SKM-1 treated with dmso at 0.1 percent for 144 hours (cell line): ENCODE measurements at regions not wholly inside any gene's neighbourhood (a gene's known extent, or its start where the extent isn't known, plus 50 kb on each side); places are given as distances from the start of the nearest gene placed in this dataset.

Source experiments
- DNase-seq: peaks from one replicate; lab custom pipeline; 2025; ENCODE audit not compliant: unreplicated experiment; lab: John Stamatoyannopoulos, UW

DNA sequence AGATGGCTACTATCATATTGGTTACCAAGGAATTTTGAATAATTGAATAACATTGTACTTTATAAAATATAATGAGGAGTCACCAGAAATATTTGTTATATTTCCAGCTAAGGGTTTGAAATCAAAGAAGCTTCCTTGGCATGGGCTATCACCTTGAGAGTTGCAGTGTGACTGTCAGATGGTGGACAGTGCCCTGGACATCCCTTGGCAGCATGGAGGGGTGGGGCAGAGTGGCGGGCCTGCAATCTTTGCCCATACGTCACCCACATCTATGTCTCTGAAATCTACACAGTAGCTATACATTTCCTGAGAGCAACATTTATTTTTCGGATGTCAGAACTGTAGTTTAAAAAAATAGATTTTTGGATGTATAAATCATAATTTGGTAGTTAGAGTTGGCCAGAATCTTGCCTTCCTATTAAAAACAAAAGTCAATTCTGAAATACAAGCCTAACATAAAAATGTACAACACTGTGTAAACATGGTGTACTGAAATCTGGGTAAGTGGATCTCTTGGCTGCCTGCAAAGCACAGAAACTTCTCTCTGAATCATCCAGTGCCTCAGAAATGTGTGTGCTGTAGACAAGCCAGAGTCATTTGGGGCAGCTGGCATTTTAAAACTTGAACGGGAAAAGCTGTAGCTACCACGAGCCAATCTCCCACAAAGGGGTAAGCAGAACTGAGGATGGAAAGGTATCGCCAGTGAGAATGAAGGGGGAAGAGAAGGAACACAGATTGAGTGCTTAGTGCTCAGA is 124.2 kb upstream of the ARHGAP28 start:
- DNase-seq, result no peak

DNA sequence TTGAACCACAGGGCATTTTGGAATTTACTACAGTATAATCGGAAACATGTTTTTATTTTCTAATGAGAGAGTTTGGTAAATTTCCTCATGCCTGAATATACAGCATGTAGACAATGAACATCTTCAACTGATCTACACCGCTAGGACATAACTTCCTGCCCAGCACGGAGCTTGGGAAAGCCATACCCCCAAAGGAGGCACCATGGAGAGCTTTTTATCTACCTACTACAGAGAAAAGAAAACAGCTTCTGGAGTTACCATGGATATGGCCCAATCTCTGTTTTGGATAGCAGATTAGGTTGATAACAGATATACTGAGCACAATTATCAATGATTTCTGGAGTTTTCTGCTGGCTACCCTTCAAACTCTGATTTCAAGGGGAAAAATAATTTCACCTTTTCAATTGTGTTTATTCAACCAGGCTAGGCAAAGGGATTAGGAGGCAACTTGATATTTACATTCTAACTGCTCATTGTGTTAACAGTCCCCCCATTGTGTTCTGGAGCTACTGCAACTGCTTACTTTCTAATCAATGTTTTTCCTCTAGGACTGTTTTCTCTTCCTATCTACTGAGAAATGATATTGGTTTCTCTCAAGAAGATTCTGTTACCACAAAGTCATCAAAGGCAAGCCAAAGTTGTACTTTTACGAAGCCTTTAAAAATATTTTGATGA is 123.0 kb upstream of the ARHGAP28 start:
- no peak for DNase-seq

DNA sequence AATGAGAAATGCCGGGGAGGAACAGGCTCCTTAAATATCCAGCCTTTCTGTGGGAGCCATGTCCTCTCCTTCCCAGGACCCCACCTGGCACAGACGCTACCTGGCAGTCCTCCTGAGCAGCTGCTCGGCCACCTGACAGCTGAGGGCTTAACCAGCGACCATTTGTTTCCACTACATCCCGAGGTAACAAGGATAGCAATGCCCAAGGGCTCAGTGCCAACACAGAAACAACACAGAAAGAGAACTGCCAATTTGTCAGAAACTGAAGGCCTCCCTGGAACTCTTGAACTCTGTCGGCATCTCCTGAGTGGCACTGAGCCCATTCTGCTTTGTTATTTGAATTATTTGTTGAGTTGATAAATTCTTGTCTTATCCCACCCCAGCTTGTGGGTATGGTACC is 122.2 kb upstream of the ARHGAP28 start:
- DNase-seq, result no peak

DNA sequence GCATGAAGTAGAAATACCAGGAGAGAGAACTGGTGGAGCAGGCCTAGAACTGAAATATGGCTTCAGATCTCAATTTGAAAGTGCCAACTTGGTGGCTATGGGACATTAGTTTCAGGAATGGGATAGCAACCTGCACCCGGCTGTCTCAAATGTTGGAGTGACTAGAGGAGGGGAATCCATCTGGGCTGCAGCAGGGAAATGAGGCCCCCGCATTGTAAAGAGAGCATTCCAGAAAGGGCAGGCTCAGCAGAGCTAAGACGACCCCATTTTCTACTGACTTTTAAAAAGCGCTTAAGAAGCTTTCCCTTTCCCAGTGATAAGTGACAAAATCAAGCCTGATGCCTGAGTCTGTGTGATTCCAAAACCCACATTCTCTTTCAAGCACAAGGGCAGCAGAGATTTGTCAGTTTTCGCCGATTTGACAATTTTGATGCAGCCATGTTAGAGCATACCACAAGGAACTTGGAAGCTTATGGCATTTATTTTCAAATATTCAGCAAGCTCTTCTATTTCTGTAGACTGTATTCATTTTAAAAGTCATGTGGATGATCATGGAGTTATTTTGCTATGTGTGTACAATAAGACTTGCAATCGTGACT is 119.8 kb upstream of the ARHGAP28 start:
- no peak for DNase-seq

DNA sequence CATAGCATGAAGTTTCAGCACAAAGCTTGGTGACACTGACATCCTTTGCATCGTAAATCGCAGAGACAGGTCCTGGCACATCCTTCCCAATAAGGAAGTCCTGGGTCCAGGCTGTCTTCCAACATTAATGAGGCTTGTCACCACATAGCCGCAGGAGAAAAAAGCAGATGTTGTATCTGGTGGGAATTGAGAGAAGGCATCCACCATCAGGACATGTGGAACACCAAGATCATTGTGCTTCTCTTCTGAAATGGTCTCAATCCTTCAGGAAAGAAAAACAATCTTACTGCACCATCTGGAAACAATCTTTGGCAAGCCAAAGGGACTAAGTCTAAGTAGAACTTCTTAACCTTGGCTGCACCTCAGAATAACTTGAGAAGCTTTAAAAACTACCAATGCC is 119.0 kb upstream of the ARHGAP28 start:
- DNase-seq, result no peak

DNA sequence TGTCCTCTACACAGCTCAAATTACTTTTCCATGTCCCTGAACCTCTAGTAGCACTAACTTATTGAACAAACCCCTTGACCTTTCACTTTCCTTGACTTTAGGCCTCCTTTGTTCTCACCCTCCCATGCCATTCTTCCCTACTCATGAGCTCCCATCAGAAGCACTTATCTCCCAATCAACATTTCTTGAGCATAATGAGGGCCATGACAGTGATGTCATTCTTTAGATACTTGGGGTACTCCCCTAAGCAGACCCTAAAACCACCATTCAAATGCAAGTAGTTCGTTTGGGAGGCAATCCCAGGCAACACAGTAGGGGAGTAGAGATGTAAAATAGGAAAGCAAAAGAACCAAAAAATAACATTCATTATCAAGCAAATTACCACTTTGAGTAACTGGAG is 115.9 kb upstream of the ARHGAP28 start:
- no peak for DNase-seq

DNA sequence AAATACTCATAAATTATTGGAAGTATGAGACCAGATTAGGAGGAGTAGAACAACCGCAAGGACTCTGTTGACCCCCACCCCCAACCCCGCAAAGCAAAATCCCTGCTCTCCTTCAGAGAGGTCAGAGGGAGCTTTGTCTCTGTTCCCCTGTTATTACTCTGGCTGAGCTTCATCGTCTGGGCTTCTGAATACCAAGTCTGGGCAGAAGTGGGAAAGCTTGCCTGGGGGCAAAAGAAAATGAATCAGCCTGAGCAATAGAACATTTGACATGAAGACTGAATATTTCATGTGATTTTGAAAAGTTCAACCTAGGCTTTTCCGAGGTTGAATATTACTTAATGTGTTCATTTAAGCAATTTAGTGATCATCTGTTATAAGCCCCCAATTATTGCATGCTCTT is 114.6 kb upstream of the ARHGAP28 start:
- no peak for DNase-seq

DNA sequence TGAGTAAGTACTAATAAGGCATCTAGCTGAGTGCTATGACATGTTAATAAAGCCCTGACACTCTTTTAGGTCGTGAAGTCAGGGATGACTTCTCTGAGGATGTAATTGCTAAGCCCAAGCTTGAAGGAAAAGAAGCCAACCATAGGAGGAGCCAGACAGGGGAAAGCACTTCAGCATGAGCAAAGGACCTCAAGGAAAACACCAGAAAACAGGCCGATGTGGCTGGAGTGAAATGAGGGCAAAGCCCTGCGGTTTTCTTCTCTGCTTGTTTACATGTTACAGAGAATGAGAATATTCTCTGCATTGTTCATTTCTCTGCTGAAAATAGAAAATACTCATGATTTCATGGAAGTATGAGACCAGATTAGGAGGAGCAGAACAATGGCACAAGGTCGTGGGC is 112.5 kb upstream of the ARHGAP28 start:
- DNase-seq, result no peak

DNA sequence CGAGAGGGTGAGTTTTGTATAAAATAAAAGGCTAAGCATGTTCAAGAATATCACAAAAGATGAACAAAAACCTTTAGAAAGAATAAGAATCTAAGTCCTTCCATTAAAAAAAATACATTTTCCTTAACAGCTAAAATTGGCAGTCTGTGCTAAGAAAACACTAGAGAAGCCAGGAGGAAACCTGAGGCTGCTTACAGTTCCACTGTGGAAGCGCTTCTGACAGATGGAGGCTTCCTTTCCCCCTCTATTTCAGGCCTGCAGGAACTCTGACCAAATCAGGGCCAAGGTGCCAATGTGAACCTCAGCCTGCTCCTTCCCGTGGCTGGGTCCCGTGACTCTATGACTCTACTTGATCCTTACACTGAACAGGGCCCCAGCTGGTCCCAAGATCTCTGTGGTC is 108.1 kb upstream of the ARHGAP28 start:
- DNase-seq, result no peak

DNA sequence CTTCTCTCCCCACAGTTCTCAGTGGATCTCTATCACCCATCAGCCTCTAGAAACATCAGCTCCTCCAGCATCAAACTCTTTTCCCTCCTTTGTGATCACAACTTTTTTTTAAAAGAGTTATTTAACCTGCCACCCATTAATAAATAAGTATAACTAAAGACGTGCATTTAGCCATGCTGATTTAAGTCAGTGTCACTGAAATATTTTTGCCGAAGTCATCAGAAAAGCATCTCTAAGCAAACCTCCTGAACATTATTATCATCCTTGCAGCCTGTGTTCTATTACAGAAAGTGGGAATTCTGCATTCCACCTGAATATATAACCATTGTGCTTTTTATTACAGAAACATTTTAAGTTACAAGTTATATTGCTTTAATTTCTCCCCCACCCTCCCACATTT is 106.2 kb upstream of the ARHGAP28 start:
- DNase-seq, result no peak

DNA sequence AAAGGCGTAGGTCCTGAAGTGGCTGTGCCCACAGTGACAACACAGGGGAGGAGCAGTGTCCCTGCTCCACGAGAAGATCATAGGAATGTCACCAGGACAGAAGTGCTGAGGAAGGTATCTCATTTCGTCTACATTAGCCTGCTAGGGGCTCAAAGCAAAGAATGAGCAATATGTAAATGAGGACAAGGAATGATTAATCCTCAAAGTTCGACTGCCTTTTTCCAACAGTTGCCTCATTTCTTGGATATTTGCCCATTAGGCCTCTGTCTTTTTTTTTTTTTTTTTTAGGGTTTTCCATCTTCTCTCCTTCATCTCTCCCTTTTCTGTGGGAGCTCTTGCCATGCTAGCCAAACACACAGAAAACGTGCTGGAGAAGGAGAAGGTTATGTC is 105.2 kb upstream of the ARHGAP28 start:
- DNase-seq, result no peak

DNA sequence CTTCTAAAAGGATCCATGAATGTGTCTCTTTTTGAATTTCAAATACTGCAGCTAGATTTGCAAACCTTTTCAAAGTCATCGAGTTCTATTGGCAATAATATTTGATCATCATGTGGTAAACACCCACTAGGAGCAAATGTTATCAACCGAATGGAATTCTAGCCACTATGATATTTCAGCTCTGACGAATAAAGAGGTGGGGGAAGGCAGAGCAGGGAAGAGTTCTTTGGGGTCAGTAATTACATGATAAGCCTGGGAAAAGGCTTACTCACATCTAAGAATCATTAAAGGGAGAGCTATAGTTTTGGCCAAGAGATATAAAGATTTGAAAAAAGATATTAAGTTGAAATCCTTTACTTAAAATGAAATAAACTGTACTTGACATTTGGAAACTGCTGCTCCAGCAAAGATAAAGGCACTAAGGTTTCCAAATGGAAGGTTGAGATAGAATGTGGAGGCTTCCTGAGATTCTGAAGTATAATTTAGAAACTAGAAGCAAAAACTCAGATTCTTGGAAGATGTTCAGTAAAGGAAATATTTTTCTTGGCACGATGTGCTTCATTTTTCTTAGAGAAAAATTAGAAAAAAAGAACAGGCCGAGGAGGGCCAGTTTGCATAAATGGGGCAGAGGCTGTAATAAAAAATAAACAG is 104.7 kb upstream of the ARHGAP28 start:
- DNase-seq, result no peak

DNA sequence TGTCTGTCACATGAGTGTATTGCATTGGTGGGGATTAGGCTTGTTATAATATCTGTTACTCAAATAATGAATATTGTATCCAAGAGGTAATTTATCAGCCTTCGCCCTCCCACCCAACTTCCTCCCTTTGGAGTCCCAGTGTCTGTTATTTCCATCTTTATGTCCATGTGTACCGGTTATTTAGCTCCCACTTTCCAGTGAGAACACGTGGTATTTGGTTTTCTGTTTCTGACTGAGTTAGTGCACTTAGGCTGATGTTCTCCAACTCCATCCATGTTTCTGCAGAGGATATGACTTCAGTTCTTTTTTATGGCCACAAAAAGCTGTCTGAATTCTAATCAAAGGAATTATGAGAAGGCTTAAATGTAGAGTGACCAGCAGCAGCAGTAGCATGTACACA is 104.0 kb upstream of the ARHGAP28 start:
- DNase-seq, result no peak

DNA sequence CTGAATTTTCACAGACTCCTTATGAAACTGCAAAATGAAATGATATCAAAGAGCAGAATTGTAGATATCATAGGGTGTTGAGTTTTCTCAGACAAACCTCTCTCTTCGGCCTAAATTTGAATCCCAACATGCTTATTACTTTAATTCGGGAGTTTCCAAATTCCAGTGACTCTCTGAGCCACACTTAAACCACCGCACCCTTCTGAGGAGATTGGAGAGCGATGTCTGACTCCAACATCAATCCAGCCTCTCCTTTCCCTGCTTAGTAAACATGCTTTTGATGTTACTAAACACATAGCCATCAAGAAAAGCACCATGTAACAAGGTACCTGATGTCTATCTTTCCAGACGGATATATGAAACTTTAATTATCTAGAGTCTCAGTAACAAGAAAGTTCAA is 103.1 kb upstream of the ARHGAP28 start:
- no peak for DNase-seq

DNA sequence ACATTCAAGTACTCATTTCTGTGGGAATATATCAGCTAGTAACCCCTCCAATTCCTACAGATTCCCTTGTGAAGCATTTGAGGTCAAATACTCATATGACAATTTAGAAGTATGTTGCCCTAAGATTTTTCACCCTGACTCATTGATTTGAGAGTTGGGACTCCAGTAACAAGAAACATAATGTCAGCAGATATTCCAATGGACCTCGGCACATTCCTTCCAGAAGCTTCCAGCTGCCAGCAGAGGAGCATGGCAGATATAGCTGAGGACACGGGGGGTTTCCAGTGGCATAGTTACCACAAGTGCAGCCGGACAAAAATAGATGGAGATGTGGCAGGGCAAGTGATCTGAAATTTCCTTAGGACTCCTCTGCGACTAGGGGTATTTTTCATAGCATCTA is 101.9 kb upstream of the ARHGAP28 start:
- DNase-seq, result no peak

DNA sequence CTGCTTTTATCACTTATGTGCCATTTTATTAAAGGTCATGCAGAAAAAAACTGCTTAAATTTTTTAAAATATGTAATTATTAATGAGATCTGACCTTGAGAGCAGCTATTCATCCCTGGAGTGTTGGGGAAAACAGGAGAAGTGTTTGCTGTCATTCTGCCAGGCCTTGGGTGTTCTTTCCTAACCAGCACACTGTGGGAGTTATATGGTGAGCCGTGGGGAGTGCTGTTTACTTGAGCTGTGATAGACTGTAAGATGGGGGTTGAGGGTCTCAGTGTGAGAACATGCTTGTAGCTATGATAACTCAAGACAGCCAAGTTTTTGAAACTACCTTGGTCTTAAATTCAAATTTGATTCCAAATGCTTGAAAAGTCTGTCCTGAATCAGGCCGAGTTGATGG is 101.3 kb upstream of the ARHGAP28 start:
- no peak for DNase-seq

DNA sequence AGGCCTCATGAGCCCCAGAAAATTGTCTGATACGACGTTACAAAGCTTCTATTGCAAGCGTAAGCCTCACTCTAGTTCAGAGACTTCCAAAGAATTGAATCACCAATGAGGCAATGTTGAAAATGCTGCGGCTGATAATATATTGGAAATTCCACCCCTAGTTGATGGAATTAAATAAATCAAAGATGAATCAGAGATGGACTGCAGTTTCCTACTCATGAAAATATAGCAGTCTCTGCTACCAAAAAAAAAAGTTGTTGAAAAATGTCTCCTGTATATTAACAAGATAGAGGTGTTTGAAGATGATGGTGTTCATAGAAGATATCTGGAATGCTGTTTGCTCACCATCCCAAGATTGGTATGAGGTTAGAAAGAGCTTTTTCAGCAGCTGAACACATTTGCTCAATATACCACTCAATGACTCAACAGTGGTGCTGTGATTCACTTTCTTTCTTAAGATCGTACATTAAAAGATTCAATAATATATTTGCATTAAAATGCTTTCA is 99.8 kb upstream of the ARHGAP28 start:
- no peak for DNase-seq

DNA sequence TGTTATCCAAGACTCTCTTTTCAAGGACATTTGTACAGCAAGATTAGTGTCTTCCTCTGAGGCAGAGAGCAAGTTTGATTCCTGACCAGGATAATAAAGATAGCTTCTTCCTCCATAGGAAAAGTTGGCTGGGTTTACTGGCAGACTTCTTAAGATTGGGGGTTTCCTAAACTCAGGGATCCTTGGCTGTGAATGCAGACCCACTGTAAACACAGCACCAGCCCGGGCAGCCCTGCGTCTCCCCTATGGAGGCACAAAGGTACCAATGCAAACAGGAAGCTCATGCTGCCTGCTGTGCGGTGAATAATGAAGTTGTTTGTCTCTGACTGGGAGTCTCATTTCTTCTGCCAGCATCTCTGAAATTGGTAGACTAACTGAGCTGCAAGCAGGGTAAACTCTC is 96.2 kb upstream of the ARHGAP28 start:
- no peak for DNase-seq

DNA sequence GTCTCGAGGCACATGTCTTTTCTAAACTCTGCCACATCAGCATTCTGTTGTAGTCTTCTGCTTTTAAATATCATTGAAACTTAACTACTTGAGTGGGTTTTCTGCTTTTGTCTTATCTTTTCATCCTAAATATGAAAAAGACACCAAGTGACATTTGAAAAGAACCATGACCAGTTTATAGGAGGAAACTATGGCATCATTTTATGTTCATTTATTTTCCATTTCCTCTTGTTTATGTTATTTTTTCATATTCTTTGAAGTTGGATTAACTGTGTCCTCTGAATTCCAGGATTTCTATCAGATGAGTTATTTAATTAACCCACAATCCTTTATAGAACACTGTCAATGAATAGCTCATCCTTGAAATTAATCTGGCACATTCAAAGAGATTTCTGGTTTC is 93.4 kb upstream of the ARHGAP28 start:
- DNase-seq, result no peak

DNA sequence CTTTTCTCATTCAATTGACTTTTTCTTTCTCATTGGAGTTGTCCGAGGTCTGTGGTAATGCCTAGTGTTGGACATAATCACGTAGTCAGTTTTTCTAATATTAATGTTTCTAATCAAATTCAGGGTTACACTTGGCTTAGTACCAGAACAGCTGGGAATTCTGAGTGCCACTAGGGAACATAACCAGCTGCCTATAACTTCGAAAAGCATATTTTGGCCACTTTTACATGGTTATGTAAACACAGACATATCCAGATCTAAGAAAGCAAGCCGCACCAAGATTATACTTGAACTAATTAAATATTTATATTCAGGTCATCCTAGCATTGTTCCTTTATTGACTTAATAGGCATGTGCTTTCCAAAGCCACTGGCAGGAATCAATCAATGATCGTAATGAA is 91.1 kb upstream of the ARHGAP28 start:
- no peak for DNase-seq

DNA sequence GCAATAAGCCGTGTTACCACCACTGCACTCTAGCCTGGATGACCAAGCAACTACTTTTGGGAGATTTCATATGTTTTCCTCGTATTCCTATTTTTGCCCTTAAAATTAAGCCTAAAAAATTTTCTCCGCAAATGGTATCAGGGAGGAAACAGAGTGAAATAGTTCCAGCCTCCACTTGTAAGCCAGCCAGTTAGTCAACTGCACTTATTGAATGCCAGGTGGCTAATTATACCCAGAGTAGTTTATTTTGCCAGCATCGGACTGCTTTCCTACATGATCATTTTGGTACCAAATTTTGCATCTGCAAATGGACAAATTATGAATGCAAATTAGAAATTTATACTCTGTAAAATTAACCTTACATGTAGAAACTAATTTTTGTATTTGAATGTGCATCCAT is 90.2 kb upstream of the ARHGAP28 start:
- no peak for DNase-seq
